HS-27A (cell line): ENCODE measurements at regions not wholly inside any gene's neighbourhood (a gene's known extent, or its start where the extent isn't known, plus 50 kb on each side); places are given as distances from the start of the nearest gene placed in this dataset.

Source experiments
- DNase-seq: peaks from one replicate; pipeline ENCODE4 v3.0.0-alpha.2; 2012; ENCODE audit warnings: low read depth, missing footprints

GRCh38 chr6:165082636-165083035, 226.8 kb downstream of the C6orf118 start:
- no peak for DNase-seq

DNA sequence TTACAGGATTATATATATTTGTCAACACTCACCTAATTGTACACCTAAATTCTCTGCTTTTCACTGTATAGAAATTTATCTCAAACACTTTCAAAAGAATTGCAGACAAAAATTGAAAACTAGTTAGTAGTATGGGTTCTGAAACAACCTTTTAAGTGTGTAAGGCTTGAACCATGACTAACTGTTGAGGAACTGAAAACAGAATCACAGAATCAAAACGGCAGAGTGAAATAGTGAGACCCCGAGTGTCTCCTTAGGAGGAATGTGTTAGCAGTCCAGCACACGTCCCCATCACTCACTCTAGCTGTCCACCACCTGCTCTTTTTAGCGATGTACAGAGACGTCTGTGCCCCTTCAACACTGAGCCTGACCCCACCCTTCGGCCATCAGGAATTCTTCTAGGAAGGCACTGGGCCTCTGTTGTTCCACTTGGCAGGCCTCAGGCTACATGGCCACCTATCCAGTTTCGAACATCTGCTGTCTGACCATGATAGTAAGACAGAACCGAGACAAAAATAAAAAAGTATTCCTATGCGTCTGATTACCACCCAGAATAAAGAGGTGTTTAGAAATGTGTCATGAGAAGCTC, 227.4 kb downstream of the C6orf118 start:
- no peak for DNase-seq

GRCh38 chr6:165077876-165078275, 231.5 kb downstream of the C6orf118 start:
- no peak for DNase-seq

GRCh38 chr6:165071906-165072305, 237.5 kb downstream of the C6orf118 start:
- DNase-seq = no peak

- DNase-seq = no peak
These were observed 248.7 kb downstream of the C6orf118 start for GRCh38 chr6:165060720-165061119.

GRCh38 chr6:165059032-165059431, 250.4 kb downstream of the C6orf118 start:
- no peak for DNase-seq

DNA sequence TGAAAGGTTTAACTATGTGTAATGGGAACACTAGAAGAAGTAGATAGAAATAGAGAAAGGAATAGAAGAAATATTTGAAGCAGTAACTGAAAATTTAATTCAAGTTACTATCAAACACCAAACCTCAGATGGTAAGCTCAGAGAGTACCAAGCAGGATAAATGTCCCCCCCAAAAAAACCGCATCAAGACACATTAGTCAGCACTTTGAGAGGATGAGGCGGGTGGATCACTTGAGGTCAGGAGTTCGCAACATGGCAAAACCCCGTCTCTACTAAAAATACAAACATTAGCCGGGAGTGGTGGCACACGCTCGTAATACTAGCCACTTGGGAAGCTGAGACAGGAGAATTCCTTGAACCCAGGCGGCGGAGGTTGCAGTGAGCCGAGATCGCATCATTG, 253.1 kb downstream of the C6orf118 start:
- DNase-seq = no peak

DNA sequence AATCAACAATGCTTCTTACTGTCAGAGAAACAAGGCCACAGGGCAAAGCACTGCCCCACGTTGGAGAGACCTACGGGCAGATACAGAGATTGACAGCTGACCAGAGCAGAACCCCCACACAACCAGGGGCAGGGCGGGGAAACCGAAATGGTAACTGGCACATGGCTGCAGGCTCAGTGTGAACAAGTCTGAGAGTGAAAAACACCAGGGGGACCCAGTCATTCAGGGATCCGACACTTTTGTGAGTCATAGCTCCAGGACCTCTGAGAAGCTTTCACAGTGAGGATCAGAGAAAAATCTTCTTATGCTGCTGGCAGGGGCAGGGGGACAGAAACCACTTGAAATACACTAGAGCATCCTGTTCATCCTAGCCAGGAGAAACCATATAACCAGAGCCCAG, 254.2 kb downstream of the C6orf118 start:
- DNase-seq = no peak

- DNase-seq = no peak
These were observed 256.6 kb downstream of the C6orf118 start for GRCh38 chr6:165052561-165053480.

GRCh38 chr6:165049362-165049761, 260.0 kb downstream of the C6orf118 start:
- DNase-seq = no peak

- DNase-seq = no peak
These were observed 261.5 kb downstream of the C6orf118 start for GRCh38 chr6:165047952-165048351.

GRCh38 chr6:165045631-165046030, 263.8 kb downstream of the C6orf118 start:
- DNase-seq = no peak

DNA sequence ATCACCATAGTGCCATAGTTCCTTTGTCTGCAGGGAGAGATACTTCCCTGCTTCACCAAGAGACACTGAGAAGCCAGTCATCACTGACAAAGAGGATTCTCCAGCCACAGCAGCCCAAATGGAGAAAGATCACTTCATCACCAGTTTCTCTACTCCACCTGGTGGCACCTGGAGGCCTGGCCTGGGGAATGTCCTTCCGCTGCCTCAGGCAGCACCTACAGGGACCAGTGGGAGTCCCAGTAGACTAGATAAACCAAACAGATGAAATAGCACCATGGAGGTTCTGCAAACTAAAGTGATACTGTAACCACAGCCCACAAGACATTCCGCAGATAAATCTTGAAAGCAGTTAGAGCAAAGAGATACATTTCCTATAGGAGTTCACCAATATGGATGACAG, 266.5 kb downstream of the C6orf118 start:
- DNase-seq = no peak

DNA sequence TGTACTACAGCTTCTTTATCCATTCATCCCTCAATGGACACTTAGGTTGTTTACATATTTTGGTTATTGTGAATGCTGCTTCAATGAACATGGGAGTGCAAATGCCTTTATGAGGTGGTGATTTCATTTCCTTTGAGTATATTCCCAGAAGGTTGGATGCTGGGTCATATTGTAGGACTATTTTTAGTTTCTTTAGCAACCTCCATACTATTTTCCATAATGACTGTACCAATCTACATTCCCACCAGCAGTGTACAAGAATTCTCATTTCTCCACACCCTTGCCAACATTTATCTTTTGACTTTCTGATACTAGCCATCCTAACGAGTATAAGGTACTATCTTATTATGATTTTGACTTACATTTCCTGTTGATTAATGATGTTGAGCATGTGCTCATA, 269.0 kb downstream of the C6orf118 start:
- DNase-seq = no peak

- DNase-seq = no peak
These were observed 275.1 kb downstream of the C6orf118 start for GRCh38 chr6:165034271-165034741.

DNA sequence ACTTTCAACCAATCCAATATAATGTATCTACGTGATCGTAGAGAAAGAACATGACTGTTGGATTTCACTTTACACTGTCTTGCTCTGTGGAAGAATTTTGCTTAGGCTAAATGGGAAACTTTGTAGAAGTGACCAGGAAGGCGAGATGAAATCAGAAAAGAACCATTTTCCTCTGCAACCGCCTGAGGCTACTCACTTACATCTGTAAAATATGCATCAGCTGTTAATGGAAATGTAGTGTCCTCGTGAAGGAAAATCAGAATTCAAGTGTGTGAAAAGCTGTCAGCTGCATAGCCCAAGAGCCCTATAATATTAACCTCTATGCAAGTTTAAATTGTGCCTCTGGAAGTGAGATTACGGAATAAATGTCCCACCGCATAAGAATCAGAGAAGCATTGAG, 277.9 kb downstream of the C6orf118 start:
- DNase-seq = no peak

DNA sequence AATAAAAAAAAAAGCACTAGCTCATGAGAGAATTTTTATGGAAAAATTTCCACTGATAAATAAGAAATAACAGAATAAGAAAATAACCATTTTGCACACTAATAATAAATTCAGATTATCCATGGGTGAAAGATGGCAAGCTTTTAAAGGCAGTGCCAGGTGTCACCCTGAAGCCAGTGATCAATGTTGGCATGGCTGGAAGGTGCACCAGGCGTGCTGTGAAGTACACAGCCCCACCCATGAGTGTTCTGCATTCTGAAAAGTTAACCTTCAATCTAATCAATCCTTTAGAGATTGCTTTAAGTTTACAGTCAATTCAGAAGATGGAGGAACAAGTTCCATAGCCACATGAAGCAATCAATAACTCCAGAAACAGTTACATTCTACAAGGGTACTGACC, 284.4 kb downstream of the C6orf118 start:
- DNase-seq = no peak

DNA sequence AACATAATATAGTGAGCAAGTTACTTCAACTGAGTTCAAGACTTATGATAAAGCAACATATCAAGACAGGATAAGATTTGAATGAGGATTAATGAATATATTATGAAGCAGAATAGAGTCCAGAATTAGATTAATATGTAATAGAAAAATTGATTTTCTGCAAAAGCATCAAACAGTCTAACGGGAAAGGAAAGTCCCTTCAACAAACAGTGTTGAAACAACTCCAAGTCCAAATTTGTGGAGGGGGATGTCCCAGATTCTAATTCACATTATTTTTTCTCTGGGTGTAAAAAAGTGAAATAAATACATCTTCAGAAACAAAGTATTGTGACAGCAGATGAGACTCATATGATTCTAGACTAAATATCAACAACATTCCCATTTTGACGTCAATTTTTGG, 289.7 kb downstream of the C6orf118 start:
- DNase-seq = no peak

DNA sequence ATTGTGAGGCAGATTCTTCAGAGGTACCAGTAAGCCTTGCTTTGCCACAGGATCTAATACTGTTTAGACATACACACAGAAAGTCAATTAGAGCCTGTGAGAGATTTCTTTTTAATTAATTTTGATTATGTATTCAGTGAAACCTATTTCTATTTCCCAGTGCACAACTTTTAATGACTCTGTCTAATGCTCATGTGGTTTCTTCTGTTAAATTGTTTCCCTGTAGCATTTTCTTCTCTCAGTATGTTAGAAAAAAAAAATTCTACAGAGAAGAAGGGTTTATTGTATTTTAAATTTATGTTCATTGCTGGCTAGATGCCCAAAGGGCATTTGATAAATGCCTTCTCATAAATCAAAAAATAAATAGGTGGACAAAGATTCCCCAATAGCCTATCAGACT, 293.7 kb downstream of the C6orf118 start:
- no peak for DNase-seq

- DNase-seq = no peak
These were observed 295.7 kb downstream of the C6orf118 start for GRCh38 chr6:165013701-165014100.

- no peak for DNase-seq
These were observed 297.2 kb downstream of the C6orf118 start for GRCh38 chr6:165012183-165012582.

DNA sequence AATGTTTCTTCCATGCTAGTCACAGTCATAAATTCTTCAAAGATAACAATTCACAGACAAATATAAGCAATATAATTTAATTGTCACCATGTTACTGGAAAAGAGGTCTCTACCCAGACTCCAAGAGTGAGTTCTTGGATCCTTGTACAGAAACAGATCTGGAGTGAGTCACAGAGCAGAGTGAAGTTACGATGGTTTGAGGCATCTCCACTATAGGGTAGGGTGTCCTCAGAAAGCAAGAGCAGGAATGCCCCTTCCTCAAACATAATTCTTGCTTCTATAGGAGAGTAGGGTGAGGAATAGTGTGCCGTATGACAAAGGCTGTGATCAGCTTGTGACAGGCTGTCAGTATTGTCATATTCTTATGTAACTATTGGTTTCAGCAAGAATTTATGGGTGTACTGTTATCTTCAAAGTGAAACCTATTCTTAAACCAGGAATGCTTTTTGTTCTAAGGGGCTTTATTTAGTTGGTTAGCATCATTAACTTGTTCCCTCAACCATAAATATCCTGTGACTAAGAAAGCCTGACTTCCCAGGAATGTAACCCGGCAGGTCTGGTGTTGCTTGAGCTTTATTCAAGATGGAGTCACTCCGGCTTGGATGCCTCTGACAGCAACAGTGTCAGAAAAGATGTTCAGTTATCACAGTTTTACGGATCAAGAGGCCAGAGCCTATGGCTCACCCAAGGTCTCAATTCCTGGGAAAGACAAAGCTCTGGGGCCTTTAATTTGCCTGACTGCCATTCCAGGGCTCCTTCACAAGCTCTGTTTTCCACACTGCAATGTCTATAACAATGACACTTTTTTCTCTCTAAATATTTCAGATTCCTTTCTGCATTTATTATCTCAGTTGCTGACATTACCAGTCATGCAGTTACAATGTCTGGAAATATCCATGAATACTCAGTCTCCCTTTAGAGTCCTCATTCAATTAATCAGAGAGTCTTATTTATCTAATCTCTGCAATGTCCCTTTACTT, 298.6 kb downstream of the C6orf118 start:
- no peak for DNase-seq
